GM23338 (cell line): ENCODE measurements at regions not wholly inside any gene's neighbourhood (a gene's known extent, or its start where the extent isn't known, plus 50 kb on each side); places are given as distances from the start of the nearest gene placed in this dataset.

ENCODE experiments used
- CREB1 ChIP-seq: fragments of 250-450 bp; sonication (Bioruptor Pico); IDR thresholded peaks from 2 replicates; pipeline ENCODE4 v1.5.0; 2020; ENCODE audit warnings: low read depth, mild to moderate bottlenecking, moderate library complexity
- EZH2 ChIP-seq: fragments of 200-600 bp; sonication (generic); IDR thresholded peaks from one replicate; pipeline ENCODE4 v1.8.0; 2017; ENCODE audit warnings: antibody characterized with exemption, mild to moderate bottlenecking, low read depth; ENCODE audit not compliant: unreplicated experiment
- EZH2phosphoT487 ChIP-seq: fragments of 200-600 bp; sonication (generic); IDR thresholded peaks from one replicate; pipeline ENCODE4 v1.8.1; 2018; ENCODE audit warnings: antibody characterized with exemption; ENCODE audit not compliant: unreplicated experiment
- NANOG ChIP-seq: IDR thresholded peaks from 2 replicates; pipeline ENCODE4 v1.6.1; 2016; ENCODE audit warnings: antibody characterized with exemption, borderline replicate concordance
- POLR2AphosphoS5 ChIP-seq: IDR thresholded peaks from 2 replicates; pipeline ENCODE4 v1.6.1; 2016; ENCODE audit warnings: antibody characterized with exemption, low read depth
- REST ChIP-seq: IDR thresholded peaks from one replicate; pipeline ENCODE4 v1.6.1; 2018; ENCODE audit warnings: antibody characterized with exemption; ENCODE audit not compliant: unreplicated experiment
- ZNF114 ChIP-seq: fragments of 250-450 bp; sonication (Bioruptor Pico); IDR thresholded peaks from 2 replicates; pipeline ENCODE4 v1.5.0; 2020; ENCODE audit warnings: mild to moderate bottlenecking, moderate library complexity
- ZNF462 ChIP-seq: fragments of 250-450 bp; sonication (Bioruptor Pico); IDR thresholded peaks from 2 replicates; pipeline ENCODE4 v1.5.0; 2020; ENCODE audit warnings: mild to moderate bottlenecking, moderate library complexity

GRCh38 chr15:93820566-93820965 is 410.8 kb upstream of the MCTP2 start (continued):
- TF ChIP-seq REST (no peak), NANOG (no peak), EZH2 (no peak), ZNF462 (CRISPR knock-in tag) (no peak), CREB1 (no peak), POLR2AphosphoS5 (no peak), ZNF114 (no peak), EZH2phosphoT487 (no peak)
